ENCODE measurements at regions not wholly inside any gene's neighbourhood (a gene's known extent, or its start where the extent isn't known, plus 50 kb on each side); places are given as distances from the start of the nearest gene placed in this dataset.

- TF ChIP-seq, protein P1, sequence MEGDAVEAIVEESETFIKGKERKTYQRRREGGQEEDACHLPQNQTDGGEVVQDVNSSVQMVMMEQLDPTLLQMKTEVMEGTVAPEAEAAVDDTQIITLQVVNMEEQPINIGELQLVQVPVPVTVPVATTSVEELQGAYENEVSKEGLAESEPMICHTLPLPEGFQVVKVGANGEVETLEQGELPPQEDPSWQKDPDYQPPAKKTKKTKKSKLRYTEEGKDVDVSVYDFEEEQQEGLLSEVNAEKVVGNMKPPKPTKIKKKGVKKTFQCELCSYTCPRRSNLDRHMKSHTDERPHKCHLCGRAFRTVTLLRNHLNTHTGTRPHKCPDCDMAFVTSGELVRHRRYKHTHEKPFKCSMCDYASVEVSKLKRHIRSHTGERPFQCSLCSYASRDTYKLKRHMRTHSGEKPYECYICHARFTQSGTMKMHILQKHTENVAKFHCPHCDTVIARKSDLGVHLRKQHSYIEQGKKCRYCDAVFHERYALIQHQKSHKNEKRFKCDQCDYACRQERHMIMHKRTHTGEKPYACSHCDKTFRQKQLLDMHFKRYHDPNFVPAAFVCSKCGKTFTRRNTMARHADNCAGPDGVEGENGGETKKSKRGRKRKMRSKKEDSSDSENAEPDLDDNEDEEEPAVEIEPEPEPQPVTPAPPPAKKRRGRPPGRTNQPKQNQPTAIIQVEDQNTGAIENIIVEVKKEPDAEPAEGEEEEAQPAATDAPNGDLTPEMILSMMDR (IDR thresholded peaks at IDR 0.05), result no peak
- no peak for TF ChIP-seq POLR2A (IDR thresholded peaks at IDR 0.05)
These were observed 157.4 kb downstream of the MZT1 start for GRCh38 chr13:72570019-72570418.

Data from heart left ventricle (tissue), 13 donors.